Stomach smooth muscle (tissue), 2 donors: ENCODE measurements at regions not wholly inside any gene's neighbourhood (a gene's known extent, or its start where the extent isn't known, plus 50 kb on each side); places are given as distances from the start of the nearest gene placed in this dataset.

Experiments
- H3K27ac ChIP-seq: one replicate; pipeline ENCODE4 v1.7.0; 2013; ENCODE audit warnings: mild to moderate bottlenecking, low read length, inconsistent platforms
- H3K27me3 ChIP-seq, 2 donors: one replicate each; pipeline ENCODE4 v1.7.0; 2013; ENCODE audit warnings: low read length in 2 of 2; ENCODE audit not compliant: insufficient read depth in 2 of 2, control insufficient read depth in 1 of 2
- H3K36me3 ChIP-seq, 2 donors: one replicate each; pipeline ENCODE4 v1.7.0; 2013; ENCODE audit warnings: low read length in 2 of 2; ENCODE audit not compliant: control insufficient read depth in 2 of 2, insufficient read depth in 2 of 2
- H3K4me1 ChIP-seq: one replicate; pipeline ENCODE4 v1.7.0; 2013; ENCODE audit warnings: low read length; ENCODE audit not compliant: control insufficient read depth, insufficient read depth
- H3K4me3 ChIP-seq, 2 donors: one replicate each; pipeline ENCODE4 v1.7.0; 2013; ENCODE audit warnings: low read length in 2 of 2
- H3K9ac ChIP-seq, 2 donors: one replicate each; pipeline ENCODE4 v1.7.0; 2013; ENCODE audit warnings: low read length in 2 of 2, mild to moderate bottlenecking in 1 of 2
- H3K9me3 ChIP-seq, 2 donors: one replicate each; pipeline ENCODE4 v1.7.0; 2013; ENCODE audit warnings: low read length in 2 of 2; ENCODE audit not compliant: control insufficient read depth in 2 of 2
- donor health status: healthy.
- donor health status: Pancreatic carcinoma.

- H3K9ac ChIP-seq: no peak overlapping the region
- no peaks in the 10 kb centered on the region for H3K27me3 ChIP-seq
- no peak overlapping the region for H3K4me3 ChIP-seq
- H3K27ac ChIP-seq: no peak overlapping the region
- H3K4me1 ChIP-seq: peaks cover 3% of the 10 kb centered on the region
- no peaks in the 10 kb centered on the region for H3K36me3 ChIP-seq
- peaks cover 0 to 8% of the 10 kb centered on the region in 2 donors for H3K9me3 ChIP-seq
Observed at GRCh38 chr6:149200282-149200945, 117.1 kb upstream of the TAB2 start.

- Histone ChIP-seq H3K36me3 (no peaks in the 10 kb centered on the region), H3K9me3 (peaks cover 0 to 8% of the 10 kb centered on the region in 2 donors), H3K4me1 (no peaks in the 10 kb centered on the region), H3K27me3 (no peaks in the 10 kb centered on the region), H3K9ac (no peak overlapping the region), H3K27ac (no peak overlapping the region), H3K4me3 (no peak overlapping the region)
Observed at GRCh38 chr6:149201068-149201655, 116.3 kb upstream of the TAB2 start.

GRCh38 chr6:149202100-149202499 lies 115.4 kb upstream of the TAB2 start:
- Histone ChIP-seq H3K4me1 (no peaks in the 10 kb centered on the region), H3K27me3 (no peaks in the 10 kb centered on the region), H3K27ac (no peak overlapping the region), H3K4me3 (no peak overlapping the region), H3K9me3 (peaks cover 0 to 4% of the 10 kb centered on the region in 2 donors), H3K36me3 (no peaks in the 10 kb centered on the region), H3K9ac (no peak overlapping the region)

- Histone ChIP-seq H3K27me3 (no peaks in the 10 kb centered on the region), H3K27ac (no peak overlapping the region), H3K4me1 (no peaks in the 10 kb centered on the region), H3K9ac (no peak overlapping the region), H3K9me3 (peaks cover 0 to 4% of the 10 kb centered on the region in 2 donors), H3K36me3 (no peaks in the 10 kb centered on the region), H3K4me3 (no peak overlapping the region)
Observed at GRCh38 chr6:149202952-149203351, 114.6 kb upstream of the TAB2 start.

- H3K9me3 ChIP-seq: peaks cover 0 to 4% of the 10 kb centered on the region in 2 donors
- no peaks in the 10 kb centered on the region for H3K36me3 ChIP-seq
- H3K27ac ChIP-seq: no peak overlapping the region
- H3K4me3 ChIP-seq: no peak overlapping the region
- H3K27me3 ChIP-seq: no peaks in the 10 kb centered on the region
- H3K9ac ChIP-seq: no peak overlapping the region
- no peaks in the 10 kb centered on the region for H3K4me1 ChIP-seq
Observed at GRCh38 chr6:149203509-149203908, 114.0 kb upstream of the TAB2 start.

- Histone ChIP-seq H3K27me3 (no peaks in the 10 kb centered on the region), H3K27ac (no peak overlapping the region), H3K4me3 (no peak overlapping the region), H3K9me3 (no peaks in the 10 kb centered on the region), H3K4me1 (peaks cover 14% of the 10 kb centered on the region), H3K36me3 (no peaks in the 10 kb centered on the region), H3K9ac (no peak overlapping the region)
Observed at GRCh38 chr6:149208134-149208601, 109.3 kb upstream of the TAB2 start.

- Histone ChIP-seq H3K4me1 (peaks cover 15% of the 10 kb centered on the region), H3K9me3 (no peaks in the 10 kb centered on the region), H3K36me3 (no peaks in the 10 kb centered on the region), H3K27ac (peak overlapping the region; percentile 66), H3K9ac (peak overlapping the region in 1 of 2 donors; percentile 18), H3K27me3 (no peaks in the 10 kb centered on the region), H3K4me3 (no peak overlapping the region)
Observed at GRCh38 chr6:149209871-149210775, 107.4 kb upstream of the TAB2 start.

GRCh38 chr6:149211046-149211571 lies 106.4 kb upstream of the TAB2 start:
- Histone ChIP-seq H3K9me3 (no peaks in the 10 kb centered on the region), H3K4me1 (peaks cover 15% of the 10 kb centered on the region), H3K27me3 (no peaks in the 10 kb centered on the region), H3K27ac (peak overlapping the region; percentile 66), H3K9ac (peak overlapping the region in 1 of 2 donors; percentile 18), H3K4me3 (no peak overlapping the region), H3K36me3 (no peaks in the 10 kb centered on the region)

GRCh38 chr6:149212206-149212605 lies 105.3 kb upstream of the TAB2 start:
- Histone ChIP-seq H3K4me3 (no peak overlapping the region), H3K9ac (no peak overlapping the region), H3K9me3 (no peaks in the 10 kb centered on the region), H3K27ac (peak overlapping the region; percentile 2), H3K36me3 (no peaks in the 10 kb centered on the region), H3K27me3 (no peaks in the 10 kb centered on the region), H3K4me1 (peaks cover 15% of the 10 kb centered on the region)

- Histone ChIP-seq H3K36me3 (no peaks in the 10 kb centered on the region), H3K9me3 (no peaks in the 10 kb centered on the region), H3K4me1 (peaks cover 15% of the 10 kb centered on the region), H3K27me3 (no peaks in the 10 kb centered on the region), H3K4me3 (no peak overlapping the region), H3K27ac (peak overlapping the region; percentile 2), H3K9ac (no peak overlapping the region)
Observed at GRCh38 chr6:149212892-149213801, 104.4 kb upstream of the TAB2 start.
